HL-60 (cell line): ENCODE measurements at regions not wholly inside any gene's neighbourhood (a gene's known extent, or its start where the extent isn't known, plus 50 kb on each side); places are given as distances from the start of the nearest gene placed in this dataset.

ENCODE experiments used
- DNase-seq, 2 experiments: peaks; one replicate each; pipeline ENCODE4 v3.0.0-alpha.2; 2010 to 2020; ENCODE audit warnings: low read depth in 1 of 2, low spot score in 1 of 2
- H3K27ac ChIP-seq: fragments of 250-450 bp; sonication (Bioruptor Pico); replicated peaks from 2 replicates; pipeline ENCODE4 v1.5.1; 2020; ENCODE audit warnings: mild to moderate bottlenecking, moderate library complexity
- H3K27me3 ChIP-seq: fragments of 250-450 bp; sonication (Bioruptor Pico); 2 replicates; pipeline ENCODE4 v1.5.1; 2021; ENCODE audit warnings: mild to moderate bottlenecking, moderate library complexity; ENCODE audit not compliant: insufficient read depth, poor library complexity, severe bottlenecking
- H3K4me3 ChIP-seq: replicated peaks from 2 replicates; pipeline ENCODE4 v1.5.1; 2011; ENCODE audit warnings: mild to moderate bottlenecking, control low read depth, low read length; ENCODE audit not compliant: insufficient read depth
- GABPA ChIP-seq: IDR thresholded peaks from 2 replicates; pipeline ENCODE4 v1.6.1; 2012; ENCODE audit warnings: low read depth
- POLR2AphosphoS5 ChIP-seq: IDR thresholded peaks from 2 replicates; pipeline ENCODE4 v1.6.1; 2012; ENCODE audit warnings: low read depth
- REST ChIP-seq: IDR thresholded peaks from 2 replicates; pipeline ENCODE4 v1.6.1; 2012; ENCODE audit warnings: low read depth; ENCODE audit not compliant: insufficient replicate concordance
- SPI1 ChIP-seq: IDR thresholded peaks from 2 replicates; pipeline ENCODE4 v1.6.1; 2012; ENCODE audit warnings: low read depth, mild to moderate bottlenecking, borderline replicate concordance
- TF ChIP-seq, protein P1 (sequence below): IDR thresholded peaks from one replicate; pipeline ENCODE4 v1.5.1; 2011; ENCODE audit warnings: low read length, control low read depth, inconsistent platforms; ENCODE audit not compliant: insufficient read depth

DNA sequence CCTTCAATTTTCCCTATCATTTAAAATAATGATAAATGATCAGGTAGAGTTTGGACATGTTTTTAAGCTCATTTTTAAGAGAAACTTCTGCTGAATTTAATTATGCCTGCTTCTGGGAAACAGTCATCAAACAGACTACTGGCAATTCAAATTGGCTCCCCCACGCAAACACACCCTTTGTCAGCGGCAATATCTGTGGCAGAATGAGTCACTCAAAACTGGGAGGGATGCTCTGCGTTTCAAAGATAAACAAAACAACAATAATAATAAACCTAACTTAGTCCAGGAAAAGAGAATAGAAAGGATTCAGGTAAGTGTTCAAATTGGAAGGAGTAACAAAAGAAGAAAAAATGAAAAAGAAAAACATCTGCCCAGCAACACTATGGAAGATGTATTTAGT lies 108.1 kb upstream of the ERCC4 start:
- DNase-seq: no peak
- no peak overlapping the region for H3K4me3 ChIP-seq
- TF ChIP-seq GABPA (no peak), SPI1 (no peak), REST (no peak), POLR2AphosphoS5 (no peak)
- TF ChIP-seq, protein P1, sequence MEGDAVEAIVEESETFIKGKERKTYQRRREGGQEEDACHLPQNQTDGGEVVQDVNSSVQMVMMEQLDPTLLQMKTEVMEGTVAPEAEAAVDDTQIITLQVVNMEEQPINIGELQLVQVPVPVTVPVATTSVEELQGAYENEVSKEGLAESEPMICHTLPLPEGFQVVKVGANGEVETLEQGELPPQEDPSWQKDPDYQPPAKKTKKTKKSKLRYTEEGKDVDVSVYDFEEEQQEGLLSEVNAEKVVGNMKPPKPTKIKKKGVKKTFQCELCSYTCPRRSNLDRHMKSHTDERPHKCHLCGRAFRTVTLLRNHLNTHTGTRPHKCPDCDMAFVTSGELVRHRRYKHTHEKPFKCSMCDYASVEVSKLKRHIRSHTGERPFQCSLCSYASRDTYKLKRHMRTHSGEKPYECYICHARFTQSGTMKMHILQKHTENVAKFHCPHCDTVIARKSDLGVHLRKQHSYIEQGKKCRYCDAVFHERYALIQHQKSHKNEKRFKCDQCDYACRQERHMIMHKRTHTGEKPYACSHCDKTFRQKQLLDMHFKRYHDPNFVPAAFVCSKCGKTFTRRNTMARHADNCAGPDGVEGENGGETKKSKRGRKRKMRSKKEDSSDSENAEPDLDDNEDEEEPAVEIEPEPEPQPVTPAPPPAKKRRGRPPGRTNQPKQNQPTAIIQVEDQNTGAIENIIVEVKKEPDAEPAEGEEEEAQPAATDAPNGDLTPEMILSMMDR: no peak
- no peak overlapping the region for H3K27ac ChIP-seq
- H3K27me3 ChIP-seq: peaks cover 2% of the 10 kb centered on the region

GRCh38 chr16:13816701-13817100 lies 103.3 kb upstream of the ERCC4 start:
- H3K27ac ChIP-seq: no peak overlapping the region
- no peak overlapping the region for H3K4me3 ChIP-seq
- no peak for TF ChIP-seq POLR2AphosphoS5
- TF ChIP-seq REST: no peak
- no peak for TF ChIP-seq GABPA
- TF ChIP-seq, protein P1: no peak
- TF ChIP-seq SPI1: no peak
- H3K27me3 ChIP-seq: peaks cover 2% of the 10 kb centered on the region
- no peak for DNase-seq

GRCh38 chr16:13823501-13823900 lies 96.5 kb upstream of the ERCC4 start:
- H3K27ac ChIP-seq: no peak overlapping the region
- no peaks in the 10 kb centered on the region for H3K27me3 ChIP-seq
- TF ChIP-seq POLR2AphosphoS5 (no peak), SPI1 (no peak), GABPA (no peak), REST (no peak)
- TF ChIP-seq, protein P1: no peak
- DNase-seq: no peak
- no peak overlapping the region for H3K4me3 ChIP-seq
